Middle frontal gyrus (tissue), 1 donor: ENCODE measurements at regions not wholly inside any gene's neighbourhood (a gene's known extent, or its start where the extent isn't known, plus 50 kb on each side); places are given as distances from the start of the nearest gene placed in this dataset.
"Not testable (repeated sequence)": the region's sequence is repeated elsewhere in the genome, so short reads cannot be mapped to it uniquely, and the experiment has no call there.

Experiments
- DNase-seq: peaks from one replicate; pipeline ENCODE4 v3.0.0-alpha.2; 2015; ENCODE audit warnings: low spot score; ENCODE audit errors: extremely low spot score

- DNase-seq = no peak
These were observed 242.0 kb downstream of the CALCRL start for GRCh38 chr2:187206071-187206470.

GRCh38 chr2:187198136-187198535 is 249.9 kb downstream of the CALCRL start:
- DNase-seq = no peak

GRCh38 chr2:187194049-187194448 is 254.0 kb downstream of the CALCRL start:
- no peak for DNase-seq

- no peak for DNase-seq
These were observed 259.0 kb downstream of the CALCRL start for GRCh38 chr2:187188783-187189631.

GRCh38 chr2:187187519-187187918 is 260.5 kb downstream of the CALCRL start:
- no peak for DNase-seq

GRCh38 chr2:187180529-187180928 is 267.5 kb downstream of the CALCRL start:
- DNase-seq = no peak

GRCh38 chr2:187178876-187179275 is 269.2 kb downstream of the CALCRL start:
- not testable (repeated sequence) for DNase-seq

GRCh38 chr2:187177253-187177652 is 270.8 kb downstream of the CALCRL start:
- DNase-seq = no peak

- DNase-seq = no peak
These were observed 273.5 kb downstream of the CALCRL start for GRCh38 chr2:187174582-187174981.

GRCh38 chr2:187171318-187171717 is 276.7 kb downstream of the CALCRL start:
- no peak for DNase-seq

- no peak for DNase-seq
These were observed 278.2 kb downstream of the CALCRL start for GRCh38 chr2:187169864-187170263.

GRCh38 chr2:187168720-187169713 is 279.0 kb downstream of the CALCRL start:
- no peak for DNase-seq

GRCh38 chr2:187167491-187167890 is 280.6 kb downstream of the CALCRL start:
- no peak for DNase-seq

GRCh38 chr2:187165936-187166610 is 282.0 kb downstream of the CALCRL start:
- DNase-seq = no peak

GRCh38 chr2:187158452-187158851 is 289.6 kb downstream of the CALCRL start:
- DNase-seq = no peak

- no peak for DNase-seq
These were observed 291.0 kb downstream of the CALCRL start for GRCh38 chr2:187157046-187157445.

GRCh38 chr2:187155476-187155875 is 292.6 kb downstream of the CALCRL start:
- no peak for DNase-seq

GRCh38 chr2:187150670-187151069 is 297.4 kb downstream of the CALCRL start:
- DNase-seq = no peak

- DNase-seq = no peak
These were observed 299.2 kb upstream of the ZSWIM2 start for GRCh38 chr2:187148059-187148714.

GRCh38 chr2:187143537-187143936 is 294.6 kb upstream of the ZSWIM2 start:
- DNase-seq = no peak

- DNase-seq = no peak
These were observed 290.5 kb upstream of the ZSWIM2 start for GRCh38 chr2:187139469-187139868.
